ENCODE measurements at regions not wholly inside any gene's neighbourhood (a gene's known extent, or its start where the extent isn't known, plus 50 kb on each side); places are given as distances from the start of the nearest gene placed in this dataset.
A peak's percentile ranks its signal among the peaks of the same experiment; 100 is the strongest.
"Not testable (repeated sequence)": the region's sequence is repeated elsewhere in the genome, so short reads cannot be mapped to it uniquely, and the experiment has no call there.

GRCh38 chr1:195738966-195739650 lies 869.1 kb downstream of the KCNT2 start:
- no peak for DNase-seq

- no peak for DNase-seq
Measured at GRCh38 chr1:195735140-195735539, 873.1 kb downstream of the KCNT2 start.

- peak; percentile 14 for DNase-seq
Measured at GRCh38 chr1:195733826-195734225, 874.4 kb downstream of the KCNT2 start.

- no peak for DNase-seq
Measured at GRCh38 chr1:195733408-195733807, 874.8 kb downstream of the KCNT2 start.

- no peak for DNase-seq
Measured at GRCh38 chr1:195731385-195731784, 876.9 kb downstream of the KCNT2 start.

GRCh38 chr1:195723796-195724194 lies 884.4 kb downstream of the KCNT2 start:
- DNase-seq = no peak

GRCh38 chr1:195722852-195723795 lies 885.1 kb downstream of the KCNT2 start:
- DNase-seq = not testable (repeated sequence)

- DNase-seq = not testable (repeated sequence)
Measured at GRCh38 chr1:195722146-195722545, 886.1 kb downstream of the KCNT2 start.

- no peak for DNase-seq
Measured at GRCh38 chr1:195721210-195721971, 886.8 kb downstream of the KCNT2 start.

- DNase-seq = no peak
Measured at GRCh38 chr1:195717651-195718050, 890.6 kb downstream of the KCNT2 start.

GRCh38 chr1:195715652-195716051 lies 892.6 kb downstream of the KCNT2 start:
- no peak for DNase-seq

- no peak for DNase-seq
Measured at GRCh38 chr1:195714248-195714647, 894.0 kb downstream of the KCNT2 start.

GRCh38 chr1:195709821-195710220 lies 898.4 kb downstream of the KCNT2 start:
- DNase-seq = no peak

GRCh38 chr1:195704028-195704427 lies 904.2 kb downstream of the KCNT2 start:
- DNase-seq = no peak

- DNase-seq = no peak
Measured at GRCh38 chr1:195701149-195701548, 907.1 kb downstream of the KCNT2 start.

GRCh38 chr1:195697130-195697529 lies 911.1 kb downstream of the KCNT2 start:
- DNase-seq = no peak

- DNase-seq = no peak
Measured at GRCh38 chr1:195686764-195687163, 921.5 kb downstream of the KCNT2 start.

- DNase-seq = no peak
Measured at GRCh38 chr1:195664628-195665027, 943.6 kb downstream of the KCNT2 start.

GRCh38 chr1:195663549-195664280 lies 944.5 kb downstream of the KCNT2 start:
- no peak for DNase-seq

GRCh38 chr1:195656780-195657179 lies 951.5 kb downstream of the KCNT2 start:
- no peak for DNase-seq

GRCh38 chr1:195648875-195649274 lies 959.4 kb downstream of the KCNT2 start:
- not testable (repeated sequence) for DNase-seq

GRCh38 chr1:195637539-195637938 lies 970.7 kb downstream of the KCNT2 start:
- DNase-seq = no peak

GRCh38 chr1:195618287-195618686 lies 990.0 kb downstream of the KCNT2 start:
- DNase-seq = peak; percentile 5

All from activated CD4-positive, alpha-beta T cell treated with anti-CD3 and anti-CD28 coated beads, Interleukin-10, Interleukin-2, amounts not matched to agents 100 ng/mL and 50 ng/mL, durations not matched to agents 16 hours and 8 hours (primary cell).